HEK293 (cell line): ENCODE measurements at regions not wholly inside any gene's neighbourhood (a gene's known extent, or its start where the extent isn't known, plus 50 kb on each side); places are given as distances from the start of the nearest gene placed in this dataset.

Source experiments
- HOXA7 ChIP-seq: sonication (generic); formaldehyde crosslinking; IDR thresholded peaks from 2 replicates; pipeline ENCODE4 v1.8.1; 2022; ENCODE audit warnings: missing genetic modification reagents, borderline replicate concordance
- TF ChIP-seq, protein P1 (sequence below): fragments of 450-650 bp; formaldehyde crosslinking; IDR thresholded peaks from 2 replicates; pipeline ENCODE4 v1.5.1; 2016; ENCODE audit warnings: missing biosample characterization, missing genetic modification characterization
- TF ChIP-seq, protein P2 (sequence below): fragments of 450-650 bp; formaldehyde crosslinking; IDR thresholded peaks from 2 replicates; pipeline ENCODE4 v1.5.1; 2017; ENCODE audit warnings: missing biosample characterization, mild to moderate bottlenecking, missing genetic modification characterization, moderate library complexity
- TF ChIP-seq, protein P3 (sequence below): fragments of 450-650 bp; formaldehyde crosslinking; IDR thresholded peaks from 2 replicates; pipeline ENCODE4 v1.5.1; 2016; ENCODE audit warnings: missing biosample characterization, missing genetic modification characterization, borderline replicate concordance
- TF ChIP-seq, protein P4 (sequence below): fragments of 450-650 bp; formaldehyde crosslinking; IDR thresholded peaks from 2 replicates; pipeline ENCODE4 v1.5.1; 2016; ENCODE audit warnings: missing biosample characterization, missing genetic modification characterization

DNA sequence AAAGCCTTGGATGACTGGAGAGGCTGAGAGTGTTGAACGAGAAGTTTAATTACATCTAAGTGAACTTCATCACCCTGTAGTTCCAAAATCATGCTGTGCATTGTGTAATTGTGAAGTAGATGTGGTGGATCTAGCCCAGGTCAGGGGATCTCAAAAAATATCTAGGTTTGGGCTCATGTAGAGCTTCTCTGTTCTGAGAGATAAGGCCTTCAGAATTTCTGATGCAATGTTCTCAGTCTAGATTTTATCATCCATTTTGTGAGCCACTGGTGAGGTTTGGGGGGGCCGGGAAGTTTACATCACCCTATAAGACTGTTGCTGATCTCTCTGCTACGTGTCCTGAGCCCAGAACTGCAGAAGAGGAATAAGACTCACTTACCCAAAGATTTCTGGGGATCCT is 719.4 kb downstream of the SOCS6 start:
- TF ChIP-seq, protein P1, sequence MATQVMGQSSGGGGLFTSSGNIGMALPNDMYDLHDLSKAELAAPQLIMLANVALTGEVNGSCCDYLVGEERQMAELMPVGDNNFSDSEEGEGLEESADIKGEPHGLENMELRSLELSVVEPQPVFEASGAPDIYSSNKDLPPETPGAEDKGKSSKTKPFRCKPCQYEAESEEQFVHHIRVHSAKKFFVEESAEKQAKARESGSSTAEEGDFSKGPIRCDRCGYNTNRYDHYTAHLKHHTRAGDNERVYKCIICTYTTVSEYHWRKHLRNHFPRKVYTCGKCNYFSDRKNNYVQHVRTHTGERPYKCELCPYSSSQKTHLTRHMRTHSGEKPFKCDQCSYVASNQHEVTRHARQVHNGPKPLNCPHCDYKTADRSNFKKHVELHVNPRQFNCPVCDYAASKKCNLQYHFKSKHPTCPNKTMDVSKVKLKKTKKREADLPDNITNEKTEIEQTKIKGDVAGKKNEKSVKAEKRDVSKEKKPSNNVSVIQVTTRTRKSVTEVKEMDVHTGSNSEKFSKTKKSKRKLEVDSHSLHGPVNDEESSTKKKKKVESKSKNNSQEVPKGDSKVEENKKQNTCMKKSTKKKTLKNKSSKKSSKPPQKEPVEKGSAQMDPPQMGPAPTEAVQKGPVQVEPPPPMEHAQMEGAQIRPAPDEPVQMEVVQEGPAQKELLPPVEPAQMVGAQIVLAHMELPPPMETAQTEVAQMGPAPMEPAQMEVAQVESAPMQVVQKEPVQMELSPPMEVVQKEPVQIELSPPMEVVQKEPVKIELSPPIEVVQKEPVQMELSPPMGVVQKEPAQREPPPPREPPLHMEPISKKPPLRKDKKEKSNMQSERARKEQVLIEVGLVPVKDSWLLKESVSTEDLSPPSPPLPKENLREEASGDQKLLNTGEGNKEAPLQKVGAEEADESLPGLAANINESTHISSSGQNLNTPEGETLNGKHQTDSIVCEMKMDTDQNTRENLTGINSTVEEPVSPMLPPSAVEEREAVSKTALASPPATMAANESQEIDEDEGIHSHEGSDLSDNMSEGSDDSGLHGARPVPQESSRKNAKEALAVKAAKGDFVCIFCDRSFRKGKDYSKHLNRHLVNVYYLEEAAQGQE = no peak
- no peak for TF ChIP-seq HOXA7 (CRISPR knock-in tag)
- TF ChIP-seq, protein P2, sequence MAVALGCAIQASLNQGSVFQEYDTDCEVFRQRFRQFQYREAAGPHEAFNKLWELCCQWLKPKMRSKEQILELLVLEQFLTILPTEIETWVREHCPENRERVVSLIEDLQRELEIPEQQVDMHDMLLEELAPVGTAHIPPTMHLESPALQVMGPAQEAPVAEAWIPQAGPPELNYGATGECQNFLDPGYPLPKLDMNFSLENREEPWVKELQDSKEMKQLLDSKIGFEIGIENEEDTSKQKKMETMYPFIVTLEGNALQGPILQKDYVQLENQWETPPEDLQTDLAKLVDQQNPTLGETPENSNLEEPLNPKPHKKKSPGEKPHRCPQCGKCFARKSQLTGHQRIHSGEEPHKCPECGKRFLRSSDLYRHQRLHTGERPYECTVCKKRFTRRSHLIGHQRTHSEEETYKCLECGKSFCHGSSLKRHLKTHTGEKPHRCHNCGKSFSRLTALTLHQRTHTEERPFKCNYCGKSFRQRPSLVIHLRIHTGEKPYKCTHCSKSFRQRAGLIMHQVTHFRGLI = no peak
- TF ChIP-seq, protein P3, sequence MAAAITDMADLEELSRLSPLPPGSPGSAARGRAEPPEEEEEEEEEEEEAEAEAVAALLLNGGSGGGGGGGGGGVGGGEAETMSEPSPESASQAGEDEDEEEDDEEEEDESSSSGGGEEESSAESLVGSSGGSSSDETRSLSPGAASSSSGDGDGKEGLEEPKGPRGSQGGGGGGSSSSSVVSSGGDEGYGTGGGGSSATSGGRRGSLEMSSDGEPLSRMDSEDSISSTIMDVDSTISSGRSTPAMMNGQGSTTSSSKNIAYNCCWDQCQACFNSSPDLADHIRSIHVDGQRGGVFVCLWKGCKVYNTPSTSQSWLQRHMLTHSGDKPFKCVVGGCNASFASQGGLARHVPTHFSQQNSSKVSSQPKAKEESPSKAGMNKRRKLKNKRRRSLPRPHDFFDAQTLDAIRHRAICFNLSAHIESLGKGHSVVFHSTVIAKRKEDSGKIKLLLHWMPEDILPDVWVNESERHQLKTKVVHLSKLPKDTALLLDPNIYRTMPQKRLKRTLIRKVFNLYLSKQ (tag by site-specific recombination) = no peak
- TF ChIP-seq, protein P4, sequence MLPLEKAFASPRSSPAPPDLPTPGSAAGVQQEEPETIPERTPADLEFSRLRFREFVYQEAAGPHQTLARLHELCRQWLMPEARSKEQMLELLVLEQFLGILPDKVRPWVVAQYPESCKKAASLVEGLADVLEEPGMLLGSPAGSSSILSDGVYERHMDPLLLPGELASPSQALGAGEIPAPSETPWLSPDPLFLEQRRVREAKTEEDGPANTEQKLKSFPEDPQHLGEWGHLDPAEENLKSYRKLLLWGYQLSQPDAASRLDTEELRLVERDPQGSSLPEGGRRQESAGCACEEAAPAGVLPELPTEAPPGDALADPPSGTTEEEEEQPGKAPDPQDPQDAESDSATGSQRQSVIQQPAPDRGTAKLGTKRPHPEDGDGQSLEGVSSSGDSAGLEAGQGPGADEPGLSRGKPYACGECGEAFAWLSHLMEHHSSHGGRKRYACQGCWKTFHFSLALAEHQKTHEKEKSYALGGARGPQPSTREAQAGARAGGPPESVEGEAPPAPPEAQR (tag by site-specific recombination) = no peak
